ENCODE measurements at regions not wholly inside any gene's neighbourhood (a gene's known extent, or its start where the extent isn't known, plus 50 kb on each side); places are given as distances from the start of the nearest gene placed in this dataset.

- DNase-seq (ENCODE audit: low read depth) = no peak
- H3K4me3 ChIP-seq (ENCODE audit: low read depth, low read length) = no peak overlapping the region
- in situ Hi-C loops (cut with HindIII; ENCODE audit: low sequenced_read_pairs) = no loop called here
- no peak for TF ChIP-seq CTCF (IDR thresholded peaks at IDR 0.05; ENCODE audit: low read depth, low read length, missing control alignments)
Observed at GRCh38 chr10:33098951-33099663, 141.1 kb upstream of the ITGB1 start.

GRCh38 chr10:33095867-33096815, 138.1 kb upstream of the ITGB1 start:
- DNase-seq (ENCODE audit: low read depth) = no peak
- H3K4me3 ChIP-seq (ENCODE audit: low read depth, low read length) = no peak overlapping the region
- in situ Hi-C loops (cut with HindIII; ENCODE audit: low sequenced_read_pairs) = no loop called here
- TF ChIP-seq CTCF (IDR thresholded peaks at IDR 0.05; ENCODE audit: low read depth, low read length, missing control alignments) = no peak

GRCh38 chr10:33094263-33095051, 136.4 kb upstream of the ITGB1 start:
- in situ Hi-C loops (cut with HindIII; ENCODE audit: low sequenced_read_pairs) = no loop called here
- no peak overlapping the region for H3K4me3 ChIP-seq (ENCODE audit: low read depth, low read length)
- no peak for TF ChIP-seq CTCF (IDR thresholded peaks at IDR 0.05; ENCODE audit: low read depth, low read length, missing control alignments)
- DNase-seq (ENCODE audit: low read depth) = no peak

GRCh38 chr10:33093362-33093761, 135.3 kb upstream of the ITGB1 start:
- no peak overlapping the region for H3K4me3 ChIP-seq (ENCODE audit: low read depth, low read length)
- no peak for TF ChIP-seq CTCF (IDR thresholded peaks at IDR 0.05; ENCODE audit: low read depth, low read length, missing control alignments)
- in situ Hi-C loops (cut with HindIII; ENCODE audit: low sequenced_read_pairs) = no loop called here
- DNase-seq (ENCODE audit: low read depth) = no peak

- no peak overlapping the region for H3K4me3 ChIP-seq (ENCODE audit: low read depth, low read length)
- in situ Hi-C loops (cut with HindIII; ENCODE audit: low sequenced_read_pairs) = no loop called here
- TF ChIP-seq CTCF (IDR thresholded peaks at IDR 0.05; ENCODE audit: low read depth, low read length, missing control alignments) = no peak
- no peak for DNase-seq (ENCODE audit: low read depth)
Observed at GRCh38 chr10:33092596-33092995, 134.6 kb upstream of the ITGB1 start.

GRCh38 chr10:33091201-33091600, 133.2 kb upstream of the ITGB1 start:
- in situ Hi-C loops (cut with HindIII; ENCODE audit: low sequenced_read_pairs) = no loop called here
- H3K4me3 ChIP-seq (ENCODE audit: low read depth, low read length) = no peak overlapping the region
- no peak for TF ChIP-seq CTCF (IDR thresholded peaks at IDR 0.05; ENCODE audit: low read depth, low read length, missing control alignments)
- no peak for DNase-seq (ENCODE audit: low read depth)
